MG63 (cell line): ENCODE measurements at regions not wholly inside any gene's neighbourhood (a gene's known extent, or its start where the extent isn't known, plus 50 kb on each side); places are given as distances from the start of the nearest gene placed in this dataset.
A peak's percentile ranks its signal among the peaks of the same experiment; 100 is the strongest.

Experiments
- DNase-seq: peaks from one replicate; pipeline ENCODE4 v3.0.0-alpha.2; 2020
- H3K27me3 ChIP-seq: fragments of 250-450 bp; sonication (Bioruptor Pico); 2 replicates; pipeline ENCODE4 v1.5.1; 2020; ENCODE audit warnings: mild to moderate bottlenecking, moderate library complexity
- H3K36me3 ChIP-seq: fragments of 250-450 bp; sonication (Bioruptor Pico); 2 replicates; pipeline ENCODE4 v1.5.1; 2020; ENCODE audit warnings: mild to moderate bottlenecking, moderate library complexity
- H3K4me3 ChIP-seq: fragments of 250-450 bp; sonication (Bioruptor Pico); 2 replicates; pipeline ENCODE4 v1.5.1; 2020; ENCODE audit warnings: mild to moderate bottlenecking, moderate library complexity
- H3K9me3 ChIP-seq: fragments of 250-450 bp; sonication (Bioruptor Pico); 2 replicates; pipeline ENCODE4 v1.5.1; 2020; ENCODE audit warnings: mild to moderate bottlenecking, moderate library complexity

GRCh38 chr9:120110520-120110919 lies 469.4 kb downstream of the CDK5RAP2 start:
- no peak for DNase-seq
- Histone ChIP-seq H3K4me3 (no peak overlapping the region), H3K9me3 (no peaks in the 10 kb centered on the region), H3K27me3 (0 out of 2 replicates have a peak, but pooled peaks cover 3% of the 10 kb centered on the region), H3K36me3 (no peaks in the 10 kb centered on the region)

GRCh38 chr9:120109242-120109641 lies 470.7 kb downstream of the CDK5RAP2 start:
- no peaks in the 10 kb centered on the region for H3K36me3 ChIP-seq
- H3K4me3 ChIP-seq = no peak overlapping the region
- DNase-seq = peak; percentile 7

GRCh38 chr9:120107138-120107537 lies 472.8 kb downstream of the CDK5RAP2 start:
- H3K36me3 ChIP-seq = no peaks in the 10 kb centered on the region
- H3K4me3 ChIP-seq = no peak overlapping the region
- H3K9me3 ChIP-seq = no peaks in the 10 kb centered on the region
- no peak for DNase-seq
- no peaks in the 10 kb centered on the region for H3K27me3 ChIP-seq

More at GRCh38 chr9:120109242-120109641, 470.7 kb downstream of the CDK5RAP2 start:
- Histone ChIP-seq H3K27me3 (0 out of 2 replicates have a peak, but pooled peaks cover 3% of the 10 kb centered on the region), H3K9me3 (no peaks in the 10 kb centered on the region)

GRCh38 chr9:120104771-120105170 lies 475.2 kb downstream of the CDK5RAP2 start:
- no peaks in the 10 kb centered on the region for H3K9me3 ChIP-seq
- DNase-seq = no peak
- no peak overlapping the region for H3K4me3 ChIP-seq

DNA sequence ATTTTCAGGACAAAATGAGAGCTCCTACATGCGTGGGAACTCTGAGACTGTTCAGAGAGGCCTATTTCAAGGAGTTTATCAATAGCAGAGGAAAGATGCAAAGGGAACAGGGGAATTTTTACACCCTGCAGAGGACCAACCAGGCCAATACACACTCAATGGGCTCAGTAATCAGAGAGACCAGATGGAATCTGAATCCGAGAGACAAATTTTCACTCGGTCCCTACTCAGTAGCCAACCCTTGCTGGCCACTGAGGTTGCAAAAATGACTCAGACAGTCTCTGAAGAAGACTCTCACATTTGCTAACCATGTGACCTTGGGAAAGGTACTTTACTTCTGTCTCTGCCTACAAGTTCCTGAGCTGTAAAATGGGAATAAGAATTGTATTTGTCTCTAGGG lies 479.4 kb downstream of the CDK5RAP2 start:
- no peaks in the 10 kb centered on the region for H3K27me3 ChIP-seq
- no peaks in the 10 kb centered on the region for H3K36me3 ChIP-seq
- no peaks in the 10 kb centered on the region for H3K9me3 ChIP-seq
- H3K4me3 ChIP-seq = no peak overlapping the region
- no peak for DNase-seq

More at GRCh38 chr9:120104771-120105170, 475.2 kb downstream of the CDK5RAP2 start:
- Histone ChIP-seq H3K36me3 (no peaks in the 10 kb centered on the region), H3K27me3 (no peaks in the 10 kb centered on the region)

DNA sequence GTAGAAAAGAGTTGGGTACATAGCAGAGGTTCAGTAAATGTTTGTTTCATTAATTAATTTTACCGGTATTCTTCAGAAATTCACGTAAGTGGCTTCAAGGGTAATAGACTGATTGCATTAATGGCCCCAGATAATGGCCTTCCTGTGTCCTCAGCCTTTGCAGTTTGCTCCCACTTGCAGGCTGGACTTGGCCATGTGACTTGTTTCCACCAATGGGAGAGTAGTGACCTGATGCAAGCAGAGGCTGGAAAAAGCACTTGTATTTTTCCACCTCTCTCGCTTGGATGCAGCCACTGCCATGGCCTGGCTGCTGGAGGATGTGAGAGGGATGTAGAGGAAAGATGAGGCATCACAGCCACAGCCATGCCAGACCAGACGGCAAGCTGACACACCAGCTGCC lies 480.9 kb downstream of the CDK5RAP2 start:
- no peaks in the 10 kb centered on the region for H3K9me3 ChIP-seq
- H3K27me3 ChIP-seq = no peaks in the 10 kb centered on the region
- H3K36me3 ChIP-seq = no peaks in the 10 kb centered on the region
- DNase-seq = peak; percentile 5
- H3K4me3 ChIP-seq = no peak overlapping the region

DNA sequence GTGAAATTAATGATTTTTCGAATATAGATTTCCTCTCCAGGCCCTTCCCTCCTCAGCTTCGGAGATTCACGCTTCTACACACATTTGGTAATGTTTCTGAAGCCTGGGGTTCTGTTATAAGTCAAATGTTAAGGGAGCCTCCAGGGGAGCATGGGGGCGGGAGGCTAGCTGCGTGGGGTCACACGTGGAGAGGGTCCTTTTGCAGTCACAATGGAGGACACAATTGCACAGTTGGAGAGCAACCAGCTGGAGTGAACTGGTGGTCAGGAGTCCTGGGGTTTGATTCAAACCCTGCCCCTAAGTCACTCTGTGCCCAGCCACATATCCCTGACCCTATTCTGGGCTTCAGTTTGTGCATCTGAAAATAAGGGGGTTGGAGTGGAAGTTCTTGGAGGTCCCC lies 481.4 kb downstream of the CDK5RAP2 start:
- Histone ChIP-seq H3K27me3 (no peaks in the 10 kb centered on the region), H3K9me3 (no peaks in the 10 kb centered on the region), H3K36me3 (no peaks in the 10 kb centered on the region), H3K4me3 (no peak overlapping the region)
- no peak for DNase-seq

GRCh38 chr9:120091206-120091605 lies 488.8 kb downstream of the CDK5RAP2 start:
- no peaks in the 10 kb centered on the region for H3K9me3 ChIP-seq
- no peak overlapping the region for H3K4me3 ChIP-seq
- no peak for DNase-seq
- H3K36me3 ChIP-seq = no peaks in the 10 kb centered on the region
- H3K27me3 ChIP-seq = no peaks in the 10 kb centered on the region

- H3K27me3 ChIP-seq = no peaks in the 10 kb centered on the region
- H3K36me3 ChIP-seq = no peaks in the 10 kb centered on the region
- no peaks in the 10 kb centered on the region for H3K9me3 ChIP-seq
- no peak for DNase-seq
- no peak overlapping the region for H3K4me3 ChIP-seq
Measured at GRCh38 chr9:120080849-120081248, 499.1 kb downstream of the CDK5RAP2 start.

GRCh38 chr9:120078112-120078511 lies 501.9 kb downstream of the CDK5RAP2 start:
- Histone ChIP-seq H3K4me3 (no peak overlapping the region), H3K27me3 (no peaks in the 10 kb centered on the region), H3K36me3 (no peaks in the 10 kb centered on the region), H3K9me3 (no peaks in the 10 kb centered on the region; the same call in 1 of the 2 replicates)
- no peak for DNase-seq

GRCh38 chr9:120071760-120072159 lies 508.2 kb downstream of the CDK5RAP2 start:
- Histone ChIP-seq H3K4me3 (no peak overlapping the region), H3K27me3 (no peaks in the 10 kb centered on the region), H3K36me3 (no peaks in the 10 kb centered on the region), H3K9me3 (no peaks in the 10 kb centered on the region; the same call in 1 of the 2 replicates)
- peak; percentile 36 for DNase-seq

DNA sequence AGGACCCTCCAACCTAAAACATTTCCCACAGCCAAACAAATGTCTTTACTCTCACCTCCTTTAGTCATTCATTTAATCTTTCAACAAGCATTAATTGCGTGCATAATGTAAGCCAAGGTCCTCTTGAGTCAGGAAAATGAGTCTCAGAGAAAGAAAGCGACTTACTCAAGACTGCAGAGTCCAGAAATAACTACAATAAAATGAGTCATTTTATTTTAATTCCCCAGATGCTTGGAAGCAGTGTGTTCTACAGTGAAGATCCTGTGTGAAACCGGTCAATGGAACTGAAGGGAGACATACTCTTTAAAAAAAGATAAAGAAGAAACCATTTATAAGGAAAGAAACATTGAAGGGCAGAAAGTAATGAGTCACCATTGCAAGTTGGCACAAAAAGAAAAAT lies 513.7 kb downstream of the CDK5RAP2 start:
- Histone ChIP-seq H3K36me3 (no peaks in the 10 kb centered on the region), H3K4me3 (no peak overlapping the region), H3K27me3 (no peaks in the 10 kb centered on the region), H3K9me3 (no peaks in the 10 kb centered on the region)
- peak; percentile 13 for DNase-seq

- Histone ChIP-seq H3K27me3 (no peaks in the 10 kb centered on the region), H3K4me3 (no peak overlapping the region), H3K9me3 (no peaks in the 10 kb centered on the region), H3K36me3 (no peaks in the 10 kb centered on the region)
- no peak for DNase-seq
Measured at GRCh38 chr9:120065151-120065550, 514.8 kb downstream of the CDK5RAP2 start.

DNA sequence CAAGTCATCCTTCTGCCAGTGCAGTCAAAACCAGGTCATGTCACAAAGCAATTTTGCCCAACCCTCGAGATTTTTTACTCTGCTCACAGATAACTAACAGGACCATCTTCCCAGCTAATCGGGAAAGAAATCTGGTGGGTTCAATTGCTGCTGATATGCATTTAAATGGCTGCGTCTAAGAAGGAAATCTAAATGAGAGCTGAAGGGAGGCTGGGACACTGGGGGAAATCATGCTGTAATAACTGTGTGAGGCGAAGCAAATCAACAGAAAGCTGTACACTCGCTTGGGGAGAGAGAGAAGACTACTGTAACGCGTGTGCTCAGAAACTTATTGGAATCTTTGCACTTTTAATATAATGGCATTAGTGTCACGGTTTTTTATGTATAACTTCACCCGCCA lies 535.0 kb downstream of the CDK5RAP2 start:
- H3K9me3 ChIP-seq = no peaks in the 10 kb centered on the region
- DNase-seq = no peak
- H3K27me3 ChIP-seq = no peaks in the 10 kb centered on the region
- H3K4me3 ChIP-seq = no peak overlapping the region
- no peaks in the 10 kb centered on the region for H3K36me3 ChIP-seq

DNA sequence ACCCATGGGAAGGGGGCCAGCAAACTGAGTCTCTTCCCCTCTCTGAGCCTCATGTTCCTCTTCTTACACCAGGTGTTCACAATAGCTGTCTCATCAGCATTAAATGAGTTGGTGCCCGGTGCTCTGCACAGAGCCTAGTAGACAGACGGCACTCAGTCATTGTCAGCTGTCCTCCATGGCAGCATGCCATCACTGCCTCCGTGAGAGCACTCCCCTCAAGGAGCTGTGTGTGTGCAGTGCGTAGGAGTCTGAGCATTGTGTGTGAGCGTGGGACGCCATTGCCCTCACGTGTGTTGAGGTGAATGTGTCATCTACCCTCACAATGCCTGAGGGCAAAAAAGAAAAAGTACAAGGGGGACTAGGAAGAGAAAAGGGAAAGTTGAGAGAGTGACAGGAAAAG lies 536.5 kb downstream of the CDK5RAP2 start:
- Histone ChIP-seq H3K36me3 (no peaks in the 10 kb centered on the region), H3K9me3 (no peaks in the 10 kb centered on the region), H3K27me3 (no peaks in the 10 kb centered on the region), H3K4me3 (no peak overlapping the region)
- no peak for DNase-seq

GRCh38 chr9:120040896-120041295 lies 539.1 kb downstream of the CDK5RAP2 start:
- Histone ChIP-seq H3K9me3 (no peaks in the 10 kb centered on the region), H3K4me3 (no peak overlapping the region), H3K36me3 (no peaks in the 10 kb centered on the region), H3K27me3 (no peaks in the 10 kb centered on the region)
- no peak for DNase-seq

DNA sequence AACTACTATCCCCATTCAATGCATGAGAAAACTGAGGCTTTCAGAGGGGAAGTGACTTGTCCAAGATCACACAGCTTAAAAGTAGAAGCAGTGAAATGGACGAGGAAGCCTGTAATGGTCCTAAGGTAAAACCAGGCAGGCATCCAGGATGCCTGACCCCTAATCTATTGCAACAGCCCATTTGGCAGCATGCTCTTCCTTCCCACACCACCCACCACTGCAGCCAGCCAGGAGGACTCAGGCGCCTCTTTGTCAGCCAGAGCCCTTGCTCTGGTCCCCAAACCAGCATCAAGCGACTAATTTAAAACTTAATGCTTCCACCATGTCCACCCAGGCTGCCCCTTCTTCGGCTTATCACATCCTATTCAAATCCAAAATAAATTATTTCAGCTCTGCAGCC lies 541.6 kb downstream of the CDK5RAP2 start:
- DNase-seq = no peak
- H3K27me3 ChIP-seq = no peaks in the 10 kb centered on the region
- no peaks in the 10 kb centered on the region for H3K9me3 ChIP-seq
- no peak overlapping the region for H3K4me3 ChIP-seq
- no peaks in the 10 kb centered on the region for H3K36me3 ChIP-seq

GRCh38 chr9:120032639-120033038 lies 547.3 kb downstream of the CDK5RAP2 start:
- DNase-seq = peak; percentile 21
- Histone ChIP-seq H3K4me3 (no peak overlapping the region), H3K36me3 (no peaks in the 10 kb centered on the region), H3K9me3 (no peaks in the 10 kb centered on the region; the same call in 1 of the 2 replicates), H3K27me3 (no peaks in the 10 kb centered on the region)

- no peak overlapping the region for H3K4me3 ChIP-seq
Measured at GRCh38 chr9:120030847-120031246, 549.1 kb downstream of the CDK5RAP2 start.

More at GRCh38 chr9:120030847-120031246, 549.1 kb downstream of the CDK5RAP2 start:
- Histone ChIP-seq H3K9me3 (no peaks in the 10 kb centered on the region; the same call in 1 of the 2 replicates), H3K27me3 (no peaks in the 10 kb centered on the region), H3K36me3 (no peaks in the 10 kb centered on the region)
- DNase-seq = no peak
